ENCODE measurements at regions not wholly inside any gene's neighbourhood (a gene's known extent, or its start where the extent isn't known, plus 50 kb on each side); places are given as distances from the start of the nearest gene placed in this dataset.
"Not testable (repeated sequence)": the region's sequence is repeated elsewhere in the genome, so short reads cannot be mapped to it uniquely, and the experiment has no call there.

- no peak for DNase-seq (ENCODE audit: low read depth in 4 of 4, low spot score in 3 of 4)
Observed at GRCh38 chr13:54248306-54248705, 1219.7 kb downstream of the OLFM4 start.

GRCh38 chr13:54261856-54262255 lies 1233.2 kb downstream of the OLFM4 start:
- DNase-seq (ENCODE audit: low read depth in 4 of 4, low spot score in 3 of 4), result no peak

- DNase-seq (ENCODE audit: low read depth in 4 of 4, low spot score in 3 of 4), result no peak
Observed at GRCh38 chr13:54263868-54264267, 1235.3 kb downstream of the OLFM4 start.

- DNase-seq (ENCODE audit: low read depth in 4 of 4, low spot score in 3 of 4), result not testable (repeated sequence)
Observed at GRCh38 chr13:54267253-54267668, 1238.6 kb downstream of the OLFM4 start.

GRCh38 chr13:54268013-54268695 lies 1239.5 kb downstream of the OLFM4 start:
- not testable (repeated sequence) for DNase-seq (ENCODE audit: low read depth in 4 of 4, low spot score in 3 of 4)

- DNase-seq (ENCODE audit: low read depth in 4 of 4, low spot score in 3 of 4), result no peak
Observed at GRCh38 chr13:54287062-54287764, 1258.6 kb downstream of the OLFM4 start.

GRCh38 chr13:54301085-54301484 lies 1272.5 kb downstream of the OLFM4 start:
- DNase-seq (ENCODE audit: low read depth in 4 of 4, low spot score in 3 of 4), result no peak

GRCh38 chr13:54305377-54305776 lies 1276.8 kb downstream of the OLFM4 start:
- DNase-seq (ENCODE audit: low read depth in 4 of 4, low spot score in 3 of 4), result no peak

GRCh38 chr13:54312885-54313284 lies 1284.3 kb downstream of the OLFM4 start:
- DNase-seq (ENCODE audit: low read depth in 4 of 4, low spot score in 3 of 4), result no peak

- no peak for DNase-seq (ENCODE audit: low read depth in 4 of 4, low spot score in 3 of 4)
Observed at GRCh38 chr13:54317722-54318121, 1289.1 kb downstream of the OLFM4 start.

- no peak for DNase-seq (ENCODE audit: low read depth in 4 of 4, low spot score in 3 of 4)
Observed at GRCh38 chr13:54337540-54337939, 1308.9 kb downstream of the OLFM4 start.

GRCh38 chr13:54347531-54347930 lies 1318.9 kb downstream of the OLFM4 start:
- no peak for DNase-seq (ENCODE audit: low read depth in 4 of 4, low spot score in 3 of 4)

- no peak for DNase-seq (ENCODE audit: low read depth in 4 of 4, low spot score in 3 of 4)
Observed at GRCh38 chr13:54356209-54356608, 1327.6 kb downstream of the OLFM4 start.

GRCh38 chr13:54356849-54357248 lies 1328.2 kb downstream of the OLFM4 start:
- no peak for DNase-seq (ENCODE audit: low read depth in 4 of 4, low spot score in 3 of 4)

- DNase-seq (ENCODE audit: low read depth in 4 of 4, low spot score in 3 of 4), result no peak
Observed at GRCh38 chr13:54357284-54357933, 1328.8 kb downstream of the OLFM4 start.

- DNase-seq (ENCODE audit: low read depth in 4 of 4, low spot score in 3 of 4), result no peak
Observed at GRCh38 chr13:54361460-54361859, 1332.8 kb downstream of the OLFM4 start.

- no peak for DNase-seq (ENCODE audit: low read depth in 4 of 4, low spot score in 3 of 4)
Observed at GRCh38 chr13:54366728-54367127, 1338.1 kb downstream of the OLFM4 start.

- no peak for DNase-seq (ENCODE audit: low read depth in 4 of 4, low spot score in 3 of 4)
Observed at GRCh38 chr13:54367639-54368271, 1339.1 kb downstream of the OLFM4 start.

- no peak for DNase-seq (ENCODE audit: low read depth in 4 of 4, low spot score in 3 of 4)
Observed at GRCh38 chr13:54368387-54368786, 1339.8 kb downstream of the OLFM4 start.

- DNase-seq (ENCODE audit: low read depth in 4 of 4, low spot score in 3 of 4), result no peak
Observed at GRCh38 chr13:54373211-54373610, 1344.6 kb downstream of the OLFM4 start.

- DNase-seq (ENCODE audit: low read depth in 4 of 4, low spot score in 3 of 4), result no peak
Observed at GRCh38 chr13:54379461-54379860, 1350.8 kb downstream of the OLFM4 start.
